NT2/D1 (cell line): ENCODE measurements at regions not wholly inside any gene's neighbourhood (a gene's known extent, or its start where the extent isn't known, plus 50 kb on each side); places are given as distances from the start of the nearest gene placed in this dataset.

ENCODE experiments used
- DNase-seq: peaks from one replicate; pipeline ENCODE4 v3.0.0-alpha.2; 2011; ENCODE audit warnings: low read depth, low spot score
- H3K27me3 ChIP-seq: 2 replicates; pipeline ENCODE4 v1.6.0; 2011; ENCODE audit warnings: mild to moderate bottlenecking; ENCODE audit not compliant: insufficient read length, insufficient read depth
- H3K36me3 ChIP-seq: 2 replicates; pipeline ENCODE4 v1.6.1; 2011; ENCODE audit warnings: mild to moderate bottlenecking, low read length, mixed read lengths; ENCODE audit not compliant: insufficient read depth, insufficient read length
- H3K4me1 ChIP-seq: 2 replicates; pipeline ENCODE4 v1.5.1; 2011; ENCODE audit not compliant: insufficient read depth, insufficient read length
- H3K4me3 ChIP-seq: 2 replicates; pipeline ENCODE4 v1.5.1; 2011; ENCODE audit warnings: low read depth; ENCODE audit not compliant: insufficient read length
- H3K9ac ChIP-seq: 2 replicates; pipeline ENCODE4 v1.6.0; 2011; ENCODE audit warnings: low read depth; ENCODE audit not compliant: insufficient read length
- H3K9me3 ChIP-seq: 2 replicates; pipeline ENCODE4 v1.5.1; 2011; ENCODE audit warnings: mild to moderate bottlenecking, low read length; ENCODE audit not compliant: insufficient read depth
- SUZ12 ChIP-seq: IDR thresholded peaks from 2 replicates; pipeline ENCODE4 v1.6.1; 2011; ENCODE audit not compliant: insufficient read length, insufficient read depth; ENCODE audit errors: extremely low read depth
- YY1 ChIP-seq: IDR thresholded peaks from 2 replicates; pipeline ENCODE4 v1.6.1; 2011; ENCODE audit not compliant: insufficient read length, insufficient read depth
- ZNF274 ChIP-seq: IDR thresholded peaks from 2 replicates; pipeline ENCODE4 v1.6.1; 2011; ENCODE audit warnings: mild to moderate bottlenecking, low read depth, low read length

- Histone ChIP-seq H3K9ac (no peak overlapping the region), H3K27me3 (no peaks in the 10 kb centered on the region), H3K9me3 (no peaks in the 10 kb centered on the region), H3K36me3 (no peaks in the 10 kb centered on the region), H3K4me1 (peaks cover 4% of the 10 kb centered on the region), H3K4me3 (no peak overlapping the region)
- TF ChIP-seq SUZ12 (no peak), YY1 (no peak), ZNF274 (no peak)
- no peak for DNase-seq
Observed at GRCh38 chr13:97125810-97126738, 96.1 kb upstream of the MBNL2 start.

DNA sequence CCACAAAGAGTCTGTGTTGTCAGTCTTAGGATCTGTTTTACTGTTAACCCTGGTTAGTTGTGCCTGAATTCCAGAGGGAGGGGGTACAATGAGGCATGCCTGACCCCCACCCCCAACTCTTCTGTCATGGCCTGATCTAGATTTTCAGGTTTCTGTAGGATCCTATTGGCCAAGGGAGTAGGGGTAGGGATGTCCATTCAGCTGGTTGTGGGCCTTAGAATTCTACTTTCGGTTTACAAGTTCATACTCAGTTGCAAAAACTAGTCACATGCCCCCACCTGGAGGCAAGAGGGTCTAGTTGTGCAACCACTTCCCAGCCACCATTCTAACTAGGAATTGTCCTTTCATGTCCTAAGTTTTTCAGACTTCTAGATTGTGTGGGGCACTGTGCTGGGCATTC is 94.3 kb upstream of the MBNL2 start:
- Histone ChIP-seq H3K36me3 (no peaks in the 10 kb centered on the region), H3K9ac (no peak overlapping the region), H3K4me3 (no peak overlapping the region), H3K9me3 (no peaks in the 10 kb centered on the region), H3K27me3 (no peaks in the 10 kb centered on the region), H3K4me1 (peaks cover 4% of the 10 kb centered on the region)
- TF ChIP-seq SUZ12 (no peak), ZNF274 (no peak), YY1 (no peak)
- no peak for DNase-seq

DNA sequence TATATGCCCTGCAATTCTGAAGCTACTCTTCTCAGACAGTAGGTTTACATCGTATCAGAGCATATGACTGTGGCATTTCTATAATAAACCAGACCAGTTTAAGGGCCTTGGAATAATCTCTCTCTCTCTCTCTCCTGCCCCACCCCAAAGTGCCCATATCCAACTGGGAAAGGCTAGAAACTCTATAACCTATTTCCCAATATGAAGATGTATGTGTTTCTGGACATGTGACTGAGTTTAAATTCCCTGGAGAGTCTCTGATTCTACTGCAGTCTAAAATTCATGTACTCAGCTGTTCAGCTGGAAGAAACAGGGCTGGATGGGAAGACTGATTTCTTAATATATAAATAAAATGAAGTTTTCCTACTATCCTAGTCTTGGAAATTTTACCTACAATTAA is 91.9 kb upstream of the MBNL2 start:
- Histone ChIP-seq H3K36me3 (no peaks in the 10 kb centered on the region), H3K9ac (no peak overlapping the region), H3K4me1 (peaks cover 4% of the 10 kb centered on the region), H3K4me3 (no peak overlapping the region), H3K9me3 (no peaks in the 10 kb centered on the region), H3K27me3 (no peaks in the 10 kb centered on the region)
- no peak for DNase-seq
- TF ChIP-seq ZNF274 (no peak), YY1 (no peak), SUZ12 (no peak)

- H3K36me3 ChIP-seq: no peaks in the 10 kb centered on the region
- no peaks in the 10 kb centered on the region for H3K4me1 ChIP-seq
- no peak for TF ChIP-seq SUZ12
- TF ChIP-seq YY1: no peak
- no peak for TF ChIP-seq ZNF274
- H3K9ac ChIP-seq: no peak overlapping the region
- no peak overlapping the region for H3K4me3 ChIP-seq
- H3K27me3 ChIP-seq: no peaks in the 10 kb centered on the region
- no peak for DNase-seq
- no peaks in the 10 kb centered on the region for H3K9me3 ChIP-seq
Observed at GRCh38 chr13:97131447-97131846, 90.7 kb upstream of the MBNL2 start.

DNA sequence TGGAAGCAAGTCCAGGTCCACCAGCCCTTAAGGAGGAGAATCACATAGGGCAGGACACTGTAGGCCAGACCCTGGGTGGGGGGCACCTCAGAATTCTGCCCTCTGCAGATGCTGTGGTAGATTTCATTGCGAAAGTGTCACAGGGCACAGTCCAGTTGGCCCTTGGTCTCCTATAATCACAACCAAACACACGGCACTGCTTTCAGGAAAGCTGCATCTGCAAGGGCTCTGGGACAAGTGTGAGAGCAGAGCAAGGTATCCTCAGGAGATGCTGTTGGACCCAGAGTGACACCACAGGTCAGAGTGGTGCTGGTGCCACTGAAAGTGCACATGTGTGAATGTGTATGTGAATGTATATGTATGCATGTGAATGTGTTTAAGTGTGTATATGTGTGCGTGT is 88.6 kb upstream of the MBNL2 start:
- TF ChIP-seq SUZ12 (no peak), ZNF274 (no peak), YY1 (no peak)
- DNase-seq: no peak
- no peaks in the 10 kb centered on the region for H3K27me3 ChIP-seq
- H3K36me3 ChIP-seq: no peaks in the 10 kb centered on the region
- no peak overlapping the region for H3K4me3 ChIP-seq
- H3K4me1 ChIP-seq: no peaks in the 10 kb centered on the region
- H3K9me3 ChIP-seq: no peaks in the 10 kb centered on the region
- no peak overlapping the region for H3K9ac ChIP-seq

DNA sequence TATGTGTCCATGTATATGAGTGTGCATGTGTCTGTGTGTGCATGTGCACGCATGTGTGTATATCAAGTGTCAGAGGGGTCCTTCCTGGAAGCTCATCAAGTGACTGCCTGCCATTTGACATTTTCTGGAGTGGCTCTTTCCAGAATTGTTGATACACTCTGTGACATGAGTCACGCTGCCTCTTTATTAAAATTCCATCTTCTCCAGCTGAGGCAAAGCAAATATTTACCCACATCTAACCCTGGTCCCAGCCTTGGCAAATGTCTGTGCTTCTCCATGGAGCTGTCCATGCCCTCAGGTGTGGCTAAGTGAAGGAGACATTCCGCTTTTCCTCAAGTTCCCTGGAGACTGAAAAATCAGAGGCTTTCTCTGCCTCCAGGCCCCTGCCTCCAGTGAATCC is 88.2 kb upstream of the MBNL2 start:
- Histone ChIP-seq H3K4me3 (no peak overlapping the region), H3K9ac (no peak overlapping the region), H3K27me3 (no peaks in the 10 kb centered on the region), H3K36me3 (no peaks in the 10 kb centered on the region), H3K9me3 (no peaks in the 10 kb centered on the region), H3K4me1 (no peaks in the 10 kb centered on the region)
- TF ChIP-seq YY1 (no peak), ZNF274 (no peak), SUZ12 (no peak)
- no peak for DNase-seq

GRCh38 chr13:97134364-97135095 is 87.6 kb upstream of the MBNL2 start:
- TF ChIP-seq YY1 (no peak), SUZ12 (no peak), ZNF274 (no peak)
- Histone ChIP-seq H3K27me3 (no peaks in the 10 kb centered on the region), H3K36me3 (no peaks in the 10 kb centered on the region), H3K4me1 (no peaks in the 10 kb centered on the region), H3K4me3 (no peak overlapping the region), H3K9me3 (no peaks in the 10 kb centered on the region), H3K9ac (no peak overlapping the region)
- no peak for DNase-seq
